ENCODE measurements at regions not wholly inside any gene's neighbourhood (a gene's known extent, or its start where the extent isn't known, plus 50 kb on each side); places are given as distances from the start of the nearest gene placed in this dataset.

GRCh38 chr6:103396768-103397167, 1463.0 kb downstream of the HACE1 start:
- ChIA-PET POLR2A (no interaction called here), CTCF (ENCODE audit: low intra/inter-chr PET ratio) (no interaction called here)
- FAIRE-seq (no peak), ATAC-seq (no peak), DNase-seq (ENCODE audit: extremely low read depth in 1 of 4, low spot score in 3 of 4) (no peak)
- BruUV-seq (replicated peaks), result no TSS peak
- no peak overlapping the region for H2AFZ ChIP-seq (ENCODE audit: low read depth, low read length)
- H3K4me1 ChIP-seq (replicated peaks in 1 of 2; ENCODE audit: control insufficient read depth in 2 of 2, insufficient read depth in 2 of 2, low read length in 2 of 2), result no peaks in the 10 kb centered on the region
- intact Hi-C loops (cut with micrococcal nuclease) (no loop called here), in situ Hi-C loops (cut with MboI) (no loop called here)
- no peaks in the 10 kb centered on the region for H3K9me1 ChIP-seq (ENCODE audit: control insufficient read depth, insufficient read depth, low read length)
- H3K27ac ChIP-seq (ENCODE audit: extremely low read depth, low read depth, low read length), result no peak overlapping the region
- TF ChIP-seq NCOR1 (IDR thresholded peaks at IDR 0.05), result no peak
- no peak for TF ChIP-seq TAF9B (IDR thresholded peaks at IDR 0.05; ENCODE audit: partially characterized antibody)
- TF ChIP-seq POLR3A (IDR thresholded peaks at IDR 0.05; ENCODE audit: borderline replicate concordance, extremely low read depth, insufficient read depth, insufficient read length), result no peak
- TF ChIP-seq PTBP1 (IDR thresholded peaks at IDR 0.05; ENCODE audit: low read depth, low read length), result no peak
- TF ChIP-seq HDAC8 (tag; IDR thresholded peaks at IDR 0.05), result no peak
- no peak for TF ChIP-seq ZBTB9 (CRISPR knock-in tag; IDR thresholded peaks at IDR 0.05)
- TF ChIP-seq NR2F6 (CRISPR knock-in tag; IDR thresholded peaks at IDR 0.05), result no peak
- no peaks in the 10 kb centered on the region for H3K9me3 ChIP-seq (replicated peaks; ENCODE audit: control insufficient read depth, insufficient read depth, low read depth, low read length)
- no peak overlapping the region for H3K9ac ChIP-seq (ENCODE audit: insufficient read depth in 1 of 2, low read depth in 2 of 2, low read length in 2 of 2)
- no peaks in the 10 kb centered on the region for H3K79me2 ChIP-seq (ENCODE audit: control insufficient read depth, insufficient read depth, low read length)
- H4K20me1 ChIP-seq (replicated peaks; ENCODE audit: control insufficient read depth, insufficient read depth, low read length), result no peaks in the 10 kb centered on the region
- H3K27me3 ChIP-seq (ENCODE audit: control insufficient read depth in 2 of 2, insufficient read depth in 2 of 2, low read length in 2 of 2), result no peaks in the 10 kb centered on the region
- H3K4me2 ChIP-seq (ENCODE audit: insufficient read depth, low read length), result no peak overlapping the region
- WGBS (ENCODE audit: insufficient coverage, low coverage, missing lambda C conversion rate), result 0% methylated on average over 2 of the region's 2 CpGs
- no peak overlapping the region for H3K4me3 ChIP-seq
- H3K36me3 ChIP-seq (ENCODE audit: control insufficient read depth, insufficient read depth, low read length), result no peaks in the 10 kb centered on the region
